ENCODE measurements at regions not wholly inside any gene's neighbourhood (a gene's known extent, or its start where the extent isn't known, plus 50 kb on each side); places are given as distances from the start of the nearest gene placed in this dataset.

- no peak for TF ChIP-seq YY1 (IDR thresholded peaks at IDR 0.05; ENCODE audit: insufficient read depth, insufficient read length)
- no peak for TF ChIP-seq SUZ12 (IDR thresholded peaks at IDR 0.05; ENCODE audit: extremely low read depth, insufficient read depth, insufficient read length)
- no peak for TF ChIP-seq ZNF274 (IDR thresholded peaks at IDR 0.05; ENCODE audit: low read depth, low read length)
Observed at GRCh38 chr11:127651175-127651887, 650.8 kb upstream of the KIRREL3 start.
